Mesothelial cell of epicardium (in vitro differentiated cells): ENCODE measurements at regions not wholly inside any gene's neighbourhood (a gene's known extent, or its start where the extent isn't known, plus 50 kb on each side); places are given as distances from the start of the nearest gene placed in this dataset.

ENCODE experiments used
- DNase-seq, 2 experiments: peaks; one replicate each; pipeline ENCODE4 v3.0.0; 2021; ENCODE audit warnings: low spot score in 2 of 2; ENCODE audit not compliant: unreplicated experiment in 2 of 2
- H3K27ac Mint-ChIP-seq: 2 replicates; pipeline ENCODE4 v1.8.0; 2021; ENCODE audit warnings: mixed read lengths
- H3K27me3 Mint-ChIP-seq: 2 replicates; pipeline ENCODE4 v1.8.0; 2021; ENCODE audit warnings: low read depth, mixed read lengths
- H3K36me3 Mint-ChIP-seq: 2 replicates; pipeline ENCODE4 v1.8.0; 2021; ENCODE audit warnings: mixed read lengths
- H3K4me1 Mint-ChIP-seq: 2 replicates; pipeline ENCODE4 v1.8.0; 2021; ENCODE audit warnings: mixed read lengths
- H3K4me3 Mint-ChIP-seq: 2 replicates; pipeline ENCODE4 v1.8.0; 2021; ENCODE audit warnings: mild to moderate bottlenecking, moderate library complexity, mixed read lengths
- H3K9me3 Mint-ChIP-seq: 2 replicates; pipeline ENCODE4 v1.8.0; 2021; ENCODE audit warnings: mixed read lengths
- TF ChIP-seq, protein P1 (sequence below): fragments of 200-600 bp; sonication (generic); IDR thresholded peaks from one replicate; pipeline ENCODE4 v1.5.0; 2021; ENCODE audit warnings: antibody characterized with exemption; ENCODE audit not compliant: unreplicated experiment

DNA sequence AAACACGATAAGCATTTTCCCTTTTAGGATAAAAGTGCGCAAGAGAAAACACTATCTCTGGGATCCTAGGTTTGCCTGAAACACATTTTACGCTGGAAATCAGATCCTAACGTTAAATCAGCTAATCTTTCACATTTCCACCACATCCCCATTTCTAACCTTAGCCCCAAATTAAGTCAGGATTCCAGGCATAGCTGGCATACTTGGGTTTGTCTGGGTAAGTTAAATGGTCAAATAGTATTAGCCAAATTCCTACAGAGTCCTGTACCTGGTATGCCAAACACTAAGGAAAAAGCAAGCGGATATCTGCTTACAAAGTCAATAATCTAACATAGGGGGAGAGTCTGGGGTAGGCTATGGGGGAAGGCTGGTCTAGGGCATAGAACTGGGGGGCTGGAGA lies 557.4 kb upstream of the ZFHX3 start:
- H3K9me3 Mint-ChIP-seq = no peaks in the 10 kb centered on the region
- no peaks in the 10 kb centered on the region for H3K36me3 Mint-ChIP-seq
- H3K4me3 Mint-ChIP-seq = no peak overlapping the region
- no peak for DNase-seq
- peak overlapping the region; percentile 21 for H3K27ac Mint-ChIP-seq
- TF ChIP-seq, protein P1, sequence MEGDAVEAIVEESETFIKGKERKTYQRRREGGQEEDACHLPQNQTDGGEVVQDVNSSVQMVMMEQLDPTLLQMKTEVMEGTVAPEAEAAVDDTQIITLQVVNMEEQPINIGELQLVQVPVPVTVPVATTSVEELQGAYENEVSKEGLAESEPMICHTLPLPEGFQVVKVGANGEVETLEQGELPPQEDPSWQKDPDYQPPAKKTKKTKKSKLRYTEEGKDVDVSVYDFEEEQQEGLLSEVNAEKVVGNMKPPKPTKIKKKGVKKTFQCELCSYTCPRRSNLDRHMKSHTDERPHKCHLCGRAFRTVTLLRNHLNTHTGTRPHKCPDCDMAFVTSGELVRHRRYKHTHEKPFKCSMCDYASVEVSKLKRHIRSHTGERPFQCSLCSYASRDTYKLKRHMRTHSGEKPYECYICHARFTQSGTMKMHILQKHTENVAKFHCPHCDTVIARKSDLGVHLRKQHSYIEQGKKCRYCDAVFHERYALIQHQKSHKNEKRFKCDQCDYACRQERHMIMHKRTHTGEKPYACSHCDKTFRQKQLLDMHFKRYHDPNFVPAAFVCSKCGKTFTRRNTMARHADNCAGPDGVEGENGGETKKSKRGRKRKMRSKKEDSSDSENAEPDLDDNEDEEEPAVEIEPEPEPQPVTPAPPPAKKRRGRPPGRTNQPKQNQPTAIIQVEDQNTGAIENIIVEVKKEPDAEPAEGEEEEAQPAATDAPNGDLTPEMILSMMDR = no peak
- peaks cover 2% of the 10 kb centered on the region for H3K27me3 Mint-ChIP-seq
- peaks cover 6% of the 10 kb centered on the region for H3K4me1 Mint-ChIP-seq

DNA sequence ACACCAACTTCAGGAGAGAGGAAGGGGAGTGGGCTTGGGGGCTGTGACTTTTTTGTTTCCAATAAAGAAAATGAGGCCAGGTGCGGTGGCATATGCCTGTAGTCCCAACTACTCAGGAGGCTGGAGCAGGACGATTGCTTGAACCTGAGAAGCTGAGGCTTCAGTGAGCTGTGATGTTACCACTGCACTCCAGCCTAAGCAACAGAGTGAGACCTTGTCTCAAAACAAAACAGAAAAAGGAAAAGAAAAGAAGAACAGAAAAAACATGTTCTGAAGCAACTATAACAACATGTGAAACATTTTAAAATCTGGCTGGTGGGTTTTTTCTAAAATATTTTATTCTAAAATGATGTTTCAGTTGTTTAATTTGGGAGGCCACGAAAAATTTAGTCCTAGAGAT lies 554.0 kb upstream of the ZFHX3 start:
- TF ChIP-seq, protein P1 = no peak
- Mint-ChIP-seq H3K4me1 (peaks cover 6% of the 10 kb centered on the region), H3K27ac (no peak overlapping the region), H3K4me3 (no peak overlapping the region), H3K9me3 (no peaks in the 10 kb centered on the region), H3K27me3 (no peaks in the 10 kb centered on the region), H3K36me3 (no peaks in the 10 kb centered on the region)
- DNase-seq = no peak

DNA sequence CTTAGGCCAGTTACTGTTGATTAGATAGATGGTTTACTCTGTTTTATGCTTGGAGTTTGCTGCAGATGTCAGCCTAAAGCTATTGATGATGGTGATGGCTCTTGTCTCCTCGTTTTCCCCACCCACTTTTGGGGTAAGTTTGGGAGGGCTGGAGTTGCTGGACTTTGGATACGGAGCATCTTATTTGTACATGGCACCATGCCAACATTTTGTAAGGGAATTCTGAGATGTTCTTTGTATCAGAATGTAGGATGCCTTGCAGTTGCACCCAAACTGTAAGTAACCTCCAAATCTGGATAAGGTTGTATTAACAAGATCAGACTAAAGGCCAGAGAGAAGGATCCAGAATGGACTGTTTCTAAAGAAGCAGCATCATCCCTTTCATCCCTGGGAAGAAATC lies 551.9 kb upstream of the ZFHX3 start:
- Mint-ChIP-seq H3K9me3 (no peaks in the 10 kb centered on the region), H3K4me1 (no peaks in the 10 kb centered on the region), H3K36me3 (no peaks in the 10 kb centered on the region), H3K4me3 (no peak overlapping the region), H3K27ac (no peak overlapping the region), H3K27me3 (no peaks in the 10 kb centered on the region)
- no peak for DNase-seq
- TF ChIP-seq, protein P1 = no peak

DNA sequence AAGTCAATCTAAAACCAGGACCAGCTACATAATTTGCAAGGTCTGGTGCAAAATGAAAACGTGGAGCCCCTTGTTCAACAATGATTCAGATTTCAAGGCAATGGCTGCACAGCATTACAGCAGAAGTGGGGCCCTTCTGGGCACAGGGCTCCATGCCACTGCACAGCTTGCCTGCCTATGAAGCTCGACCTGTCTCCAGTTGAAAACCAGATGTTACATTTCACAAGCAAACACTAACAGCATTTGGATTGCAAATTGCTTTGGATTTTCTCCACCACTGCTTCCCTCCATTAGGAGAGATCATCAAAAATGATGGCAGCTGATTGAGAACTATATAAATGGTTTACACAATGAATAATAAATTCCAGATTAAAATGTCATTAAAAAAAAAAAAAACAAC lies 551.4 kb upstream of the ZFHX3 start:
- Mint-ChIP-seq H3K9me3 (no peaks in the 10 kb centered on the region), H3K27ac (no peak overlapping the region), H3K27me3 (no peaks in the 10 kb centered on the region), H3K4me1 (no peaks in the 10 kb centered on the region), H3K36me3 (no peaks in the 10 kb centered on the region), H3K4me3 (no peak overlapping the region)
- TF ChIP-seq, protein P1 = no peak
- DNase-seq = no peak

DNA sequence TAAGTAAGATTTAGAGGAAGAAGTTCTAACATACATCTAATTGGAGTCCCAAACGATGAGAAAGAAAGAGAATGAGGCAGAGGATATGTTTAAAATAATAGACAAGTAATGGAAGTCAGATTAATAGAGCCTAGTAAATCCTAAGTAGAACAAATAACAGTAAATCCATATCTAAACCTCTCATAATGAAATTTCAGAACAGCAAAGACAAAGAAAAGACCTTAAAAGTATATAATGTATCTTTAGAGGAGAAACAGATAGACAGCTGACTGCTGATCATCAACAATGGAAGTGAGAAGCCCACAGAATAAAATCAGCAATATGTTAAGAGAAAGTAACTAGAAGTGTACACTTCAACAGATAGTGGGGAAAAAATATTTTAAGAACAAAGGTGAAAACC lies 536.2 kb upstream of the ZFHX3 start:
- Mint-ChIP-seq H3K4me3 (no peak overlapping the region), H3K9me3 (peaks cover 27% of the 10 kb centered on the region), H3K4me1 (no peaks in the 10 kb centered on the region), H3K27ac (no peak overlapping the region), H3K36me3 (no peaks in the 10 kb centered on the region), H3K27me3 (no peaks in the 10 kb centered on the region)
- no peak for DNase-seq
- TF ChIP-seq, protein P1 = no peak
